Prostate gland (tissue), 2 donors: ENCODE measurements at regions not wholly inside any gene's neighbourhood (a gene's known extent, or its start where the extent isn't known, plus 50 kb on each side); places are given as distances from the start of the nearest gene placed in this dataset.

Source experiments
- DNase-seq: peaks from one replicate; pipeline ENCODE4 v3.0.0-alpha.2; 2019; ENCODE audit warnings: low spot score
- H3K27ac ChIP-seq, 2 donors: fragments of 200-600 bp; sonication (generic); 2 replicates each; pipeline ENCODE4 v1.5.1; 2017 to 2019
- H3K27me3 ChIP-seq: fragments of 200-600 bp; sonication (generic); replicated peaks from 2 replicates; pipeline ENCODE4 v1.5.1; 2019; ENCODE audit not compliant: insufficient read depth
- H3K36me3 ChIP-seq, 2 donors: fragments of 200-600 bp; sonication (generic); 1 replicate in 1 of 2; 2 replicates in 1 of 2; pipeline versions ENCODE4 v1.5.1 to v1.8.1; 2017 to 2019
- H3K4me1 ChIP-seq: fragments of 200-600 bp; sonication (generic); replicated peaks from 2 replicates; pipeline ENCODE4 v1.5.1; 2019
- H3K4me3 ChIP-seq, 2 donors: fragments of 200-600 bp; sonication (generic); 2 replicates each; pipeline ENCODE4 v1.5.1; 2017 to 2019
- H3K9me3 ChIP-seq: fragments of 200-600 bp; sonication (generic); 2 replicates; pipeline ENCODE4 v1.5.1; 2017
- CTCF ChIP-seq, 4 experiments: fragments of 200-600 bp in 2 of 4; fragments of 450-650 bp in 2 of 4; sonication (generic) in 2 of 4; IDR thresholded peaks; 1 replicate in 3 of 4; 2 replicates in 1 of 4; pipeline ENCODE4 v1.5.1; 2016 to 2019; ENCODE audit warnings: antibody characterized with exemption in 4 of 4, mild to moderate bottlenecking in 2 of 4, moderate library complexity in 2 of 4
- POLR2A ChIP-seq: fragments of 450-650 bp; IDR thresholded peaks from one replicate; pipeline ENCODE4 v1.6.1; 2016; ENCODE audit warnings: antibody characterized with exemption, mild to moderate bottlenecking
- POLR2AphosphoS5 ChIP-seq: sonication (generic); formaldehyde crosslinking; IDR thresholded peaks from one replicate; pipeline ENCODE4 v1.6.1; 2017; ENCODE audit warnings: antibody characterized with exemption
- WGBS: methylation state at CpG from one replicate; pipeline ENCODE4 v1.1.5; 2018; 5-methylcytosine and 5-hydroxymethylcytosine counted together
- intact Hi-C: fragments of 100-400 bp; cut with DNase I; formaldehyde crosslinking; loops from one replicate; pipeline ENCODE4 v1.14.2; 2022

DNA sequence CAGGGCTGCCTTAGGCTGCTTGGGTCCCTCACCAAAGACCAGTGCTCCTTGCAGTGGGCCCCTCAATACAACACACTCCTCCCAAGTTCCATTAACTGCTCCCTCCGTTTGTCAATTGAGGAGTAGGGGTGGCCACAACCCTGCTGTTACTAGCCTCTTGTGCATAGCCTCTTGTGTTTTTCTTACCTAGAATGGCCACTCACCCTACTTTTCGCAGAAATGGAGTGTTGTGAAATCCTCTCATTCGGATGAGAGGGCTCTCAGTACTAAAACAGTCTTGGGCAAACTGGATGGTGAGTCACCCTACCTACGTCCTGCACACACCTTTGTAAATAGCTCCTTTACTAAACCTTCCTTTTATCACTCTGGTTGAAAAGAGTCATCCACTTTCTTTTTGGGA is 253.9 kb downstream of the OSR1 start:
- 69% methylated on average over 4 of the region's 4 CpGs for WGBS
- H3K27me3 ChIP-seq, result no peaks in the 10 kb centered on the region
- H3K9me3 ChIP-seq, result no peaks in the 10 kb centered on the region
- peaks cover 10% of the 10 kb centered on the region for H3K4me1 ChIP-seq
- TF ChIP-seq CTCF (IDR thresholded peaks at IDR 0.05) (no peak), POLR2A (no peak), POLR2AphosphoS5 (peak; percentile 61)
- H3K36me3 ChIP-seq, result no peaks in the 10 kb centered on the region
- DNase-seq, result peak; percentile 36
- no peak overlapping the region for H3K27ac ChIP-seq
- no peak overlapping the region for H3K4me3 ChIP-seq
- intact Hi-C loops, result no loop called here

DNA sequence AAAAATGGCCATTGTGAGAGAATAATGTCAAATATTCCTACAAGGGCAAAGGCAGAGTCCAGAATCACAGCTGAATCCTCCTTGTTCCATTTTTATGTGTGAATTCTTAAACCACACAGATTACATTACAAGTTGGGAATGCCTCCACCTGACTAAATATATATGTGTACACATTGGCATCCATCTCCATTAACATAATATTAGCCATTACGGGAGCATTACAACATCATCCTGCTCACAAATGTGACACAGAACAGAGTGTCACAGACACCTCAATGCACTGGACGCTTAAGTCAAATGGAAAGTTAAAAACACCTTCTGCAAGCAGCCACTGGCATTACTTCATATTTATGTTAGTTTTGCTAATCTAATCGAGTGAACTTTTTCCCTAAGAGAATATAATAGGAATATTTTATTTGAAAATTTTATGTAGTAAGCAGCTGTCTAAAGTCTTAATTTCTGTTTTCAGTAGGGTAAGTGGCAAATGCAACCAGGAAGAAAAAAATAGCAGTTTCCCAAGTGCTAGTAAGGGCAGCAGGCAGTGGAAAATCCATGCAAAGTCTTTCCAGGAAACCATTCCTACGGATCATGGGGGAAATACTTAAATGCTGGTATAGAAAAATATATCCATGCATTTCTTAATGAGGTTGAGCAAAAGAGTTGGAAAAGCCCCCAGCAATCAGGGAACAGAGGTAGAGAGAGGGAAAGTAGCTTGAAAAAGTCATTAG is 255.6 kb downstream of the OSR1 start:
- WGBS, result 59% methylated on average over 4 of the region's 4 CpGs
- no peak for TF ChIP-seq CTCF (IDR thresholded peaks at IDR 0.05)
- TF ChIP-seq POLR2AphosphoS5, result peak; percentile 85
- no peak for TF ChIP-seq POLR2A
- Histone ChIP-seq H3K4me3 (no peak overlapping the region), H3K27me3 (no peaks in the 10 kb centered on the region), H3K36me3 (no peaks in the 10 kb centered on the region), H3K9me3 (no peaks in the 10 kb centered on the region), H3K4me1 (peaks cover 10% of the 10 kb centered on the region), H3K27ac (no peak overlapping the region)
- peak; percentile 23 for DNase-seq
- intact Hi-C loops, result no loop called here

GRCh38 chr2:19101968-19102367 is 256.5 kb downstream of the OSR1 start:
- H3K27ac ChIP-seq, result no peak overlapping the region
- H3K9me3 ChIP-seq, result no peaks in the 10 kb centered on the region
- no peak overlapping the region for H3K4me3 ChIP-seq
- peaks cover 10% of the 10 kb centered on the region for H3K4me1 ChIP-seq
- TF ChIP-seq CTCF (IDR thresholded peaks at IDR 0.05) (no peak), POLR2AphosphoS5 (no peak), POLR2A (no peak)
- H3K27me3 ChIP-seq, result no peaks in the 10 kb centered on the region
- H3K36me3 ChIP-seq, result no peaks in the 10 kb centered on the region
- intact Hi-C loops, result no loop called here
- no peak for DNase-seq
- WGBS, result 83% methylated on average over 3 of the region's 3 CpGs

DNA sequence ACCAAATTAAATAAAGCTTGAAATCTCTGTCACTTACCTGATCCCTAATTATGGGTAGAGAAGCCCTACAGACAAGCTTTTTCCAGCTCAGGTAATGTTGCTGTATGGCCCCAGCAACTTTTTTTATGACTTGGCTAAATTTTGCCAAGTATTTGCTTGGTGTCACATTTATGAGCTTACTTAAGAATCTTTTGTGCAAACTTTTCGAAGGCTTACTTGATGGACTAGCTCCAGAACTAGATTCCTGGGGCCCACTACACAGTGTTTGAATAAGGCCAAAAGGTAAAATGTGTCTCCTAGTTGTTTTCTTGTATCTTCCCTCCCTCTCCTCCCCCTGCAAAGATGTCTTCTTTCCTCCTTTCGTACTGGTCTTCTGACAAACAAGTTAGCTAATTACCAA is 257.9 kb downstream of the OSR1 start:
- intact Hi-C loops, result no loop called here
- Histone ChIP-seq H3K36me3 (no peaks in the 10 kb centered on the region), H3K27me3 (no peaks in the 10 kb centered on the region), H3K4me1 (peaks cover 10% of the 10 kb centered on the region), H3K4me3 (no peak overlapping the region), H3K9me3 (no peaks in the 10 kb centered on the region), H3K27ac (peak overlapping the region in 1 of 2 donors; percentile 10)
- peak; percentile 55 for DNase-seq
- WGBS, result 25% methylated on average over 2 of the region's 2 CpGs
- TF ChIP-seq POLR2A, result no peak
- TF ChIP-seq POLR2AphosphoS5, result peak; percentile 78

DNA sequence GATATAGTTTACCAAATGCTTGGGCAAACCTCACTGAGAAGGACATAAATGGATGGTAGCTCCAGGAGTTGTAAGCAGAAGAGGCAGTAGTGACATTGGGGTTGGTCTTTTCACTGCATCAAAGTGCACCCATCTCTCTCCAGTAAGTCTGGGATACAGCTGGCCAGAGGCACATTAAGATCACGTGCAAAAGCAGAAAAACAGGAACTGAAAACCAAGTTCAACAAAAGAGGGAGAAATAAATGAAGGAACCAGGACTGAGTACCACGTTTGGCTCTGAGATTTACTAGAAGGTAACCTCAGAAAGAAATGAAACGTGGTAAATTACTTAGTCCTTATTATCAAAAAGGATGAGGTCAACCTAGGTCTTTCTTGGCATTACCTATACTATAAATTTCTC is 259.2 kb downstream of the OSR1 start:
- intact Hi-C loops, result no loop called here
- H3K9me3 ChIP-seq, result no peaks in the 10 kb centered on the region
- peaks cover 10% of the 10 kb centered on the region for H3K4me1 ChIP-seq
- no peak overlapping the region for H3K4me3 ChIP-seq
- no peak for DNase-seq
- H3K27me3 ChIP-seq, result no peaks in the 10 kb centered on the region
- 43% methylated on average over 3 of the region's 3 CpGs for WGBS
- TF ChIP-seq CTCF (IDR thresholded peaks at IDR 0.05), result no peak
- no peak for TF ChIP-seq POLR2AphosphoS5
- no peak for TF ChIP-seq POLR2A
- H3K36me3 ChIP-seq, result no peaks in the 10 kb centered on the region
- H3K27ac ChIP-seq, result no peak overlapping the region
